ENCODE measurements at regions not wholly inside any gene's neighbourhood (a gene's known extent, or its start where the extent isn't known, plus 50 kb on each side); places are given as distances from the start of the nearest gene placed in this dataset.

DNA sequence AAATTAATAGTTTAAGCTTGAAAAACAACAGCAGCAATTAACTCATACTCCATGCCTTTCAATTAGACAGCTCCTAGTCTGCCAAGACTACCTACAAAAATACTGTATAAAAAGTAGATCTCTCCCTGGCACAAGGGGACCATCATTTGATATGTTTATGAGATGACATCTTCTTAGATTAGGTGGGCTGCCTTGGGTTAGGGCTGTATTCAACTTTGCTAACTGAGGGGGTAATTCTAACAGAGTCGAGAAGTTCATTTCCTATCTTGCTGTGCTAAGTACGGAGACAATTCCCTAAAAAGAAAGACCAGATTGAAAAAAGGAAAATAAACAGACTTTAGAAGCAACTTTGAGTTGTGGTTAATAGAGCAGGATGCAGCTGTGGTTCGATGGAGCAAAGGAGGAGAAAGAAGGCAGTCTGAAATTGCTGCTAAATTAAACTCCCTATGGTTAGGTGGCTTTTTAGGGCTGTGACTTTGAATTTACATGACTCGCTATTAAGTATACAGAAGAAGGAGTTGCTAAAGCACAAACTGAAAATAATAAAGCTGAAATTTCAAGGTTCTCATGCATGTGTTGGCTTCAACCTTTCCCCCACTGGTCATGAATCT, 75.4 kb downstream of the CDC7 start:
- Mint-ChIP-seq H3K4me1 (peaks cover 10% of the 10 kb centered on the region), H3K27me3 (peaks cover 4% of the 10 kb centered on the region), H3K9me3 (no peaks in the 10 kb centered on the region), H3K36me3 (no peaks in the 10 kb centered on the region), H3K27ac (no peak overlapping the region), H3K4me3 (no peak overlapping the region)
- no peak for DNase-seq

- peaks cover 6% of the 10 kb centered on the region for H3K4me1 Mint-ChIP-seq
- H3K4me3 Mint-ChIP-seq: no peak overlapping the region
- no peak for DNase-seq
- H3K27ac Mint-ChIP-seq: no peak overlapping the region
- H3K36me3 Mint-ChIP-seq: no peaks in the 10 kb centered on the region
- H3K9me3 Mint-ChIP-seq: no peaks in the 10 kb centered on the region
- H3K27me3 Mint-ChIP-seq: peaks cover 4% of the 10 kb centered on the region
Measured at GRCh38 chr1:91578320-91579109, 77.9 kb downstream of the CDC7 start.

DNA sequence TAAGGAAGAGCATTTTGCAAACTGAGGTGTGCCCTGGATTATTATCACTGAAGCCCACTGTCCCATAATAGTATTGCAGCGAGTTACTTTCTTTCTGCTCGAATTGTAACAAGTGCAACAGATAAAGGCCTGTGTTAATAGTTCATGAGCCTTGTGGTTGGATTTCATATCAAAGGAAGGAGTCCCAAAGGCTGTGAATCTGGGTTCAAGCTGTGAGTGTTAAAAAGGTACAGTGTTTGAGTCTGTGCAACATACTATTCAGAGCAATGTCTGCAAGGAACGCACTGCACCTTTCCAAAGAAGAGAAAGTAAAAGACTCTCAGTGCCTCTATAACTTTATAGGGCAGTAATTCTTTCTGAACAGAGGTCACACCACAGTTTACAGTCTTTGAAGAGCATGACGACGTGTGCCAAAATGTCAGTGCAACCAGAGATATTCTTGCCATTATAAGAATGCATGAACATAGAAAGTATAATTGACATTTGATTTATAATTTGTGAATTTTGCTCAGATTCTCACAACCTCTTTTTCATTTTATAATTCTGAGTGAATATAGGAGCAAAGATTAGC, 79.1 kb downstream of the CDC7 start:
- H3K4me3 Mint-ChIP-seq: no peak overlapping the region
- peaks cover 7% of the 10 kb centered on the region for H3K4me1 Mint-ChIP-seq
- H3K36me3 Mint-ChIP-seq: no peaks in the 10 kb centered on the region

DNA sequence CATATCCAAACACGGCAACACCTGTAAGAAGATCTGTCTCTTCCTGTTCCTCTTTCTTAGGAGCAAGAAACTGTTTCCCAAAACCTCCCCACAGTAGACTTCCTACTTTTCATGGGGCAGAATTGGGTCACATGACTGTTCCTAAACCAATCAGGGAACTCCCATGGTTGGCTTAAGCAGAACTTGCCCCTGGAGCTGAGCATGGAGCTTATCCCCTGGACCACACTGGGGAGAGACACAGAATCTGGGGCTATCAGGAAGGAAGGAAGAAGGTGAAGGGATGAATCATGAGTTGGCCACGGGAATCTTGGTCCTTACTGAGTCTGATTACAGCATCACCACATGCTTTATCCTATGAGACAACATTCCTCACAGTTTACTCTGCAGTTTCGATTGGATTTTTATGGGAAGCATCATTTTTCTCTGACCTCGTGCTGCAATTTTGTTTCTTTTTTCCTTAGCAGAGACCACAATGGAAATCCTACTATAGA, 81.8 kb downstream of the CDC7 start:
- Mint-ChIP-seq H3K4me3 (no peak overlapping the region), H3K4me1 (peaks cover 1% of the 10 kb centered on the region), H3K27ac (no peak overlapping the region), H3K9me3 (no peaks in the 10 kb centered on the region), H3K36me3 (no peaks in the 10 kb centered on the region), H3K27me3 (peaks cover 4% of the 10 kb centered on the region)
- no peak for DNase-seq

More for the DNA sequence above, 79.1 kb downstream of the CDC7 start:
- Mint-ChIP-seq H3K9me3 (no peaks in the 10 kb centered on the region), H3K27ac (no peak overlapping the region), H3K27me3 (peaks cover 4% of the 10 kb centered on the region)
- DNase-seq: no peak

- Mint-ChIP-seq H3K27ac (no peak overlapping the region), H3K4me1 (peaks cover 1% of the 10 kb centered on the region), H3K4me3 (no peak overlapping the region), H3K27me3 (peaks cover 4% of the 10 kb centered on the region), H3K36me3 (no peaks in the 10 kb centered on the region), H3K9me3 (no peaks in the 10 kb centered on the region)
- DNase-seq: no peak
Measured at GRCh38 chr1:91583326-91583755, 82.7 kb downstream of the CDC7 start.

GRCh38 chr1:91584309-91584708, 83.7 kb downstream of the CDC7 start:
- H3K4me1 Mint-ChIP-seq: peaks cover 1% of the 10 kb centered on the region
- H3K27ac Mint-ChIP-seq: no peak overlapping the region
- no peaks in the 10 kb centered on the region for H3K9me3 Mint-ChIP-seq
- no peak overlapping the region for H3K4me3 Mint-ChIP-seq
- DNase-seq: no peak
- H3K27me3 Mint-ChIP-seq: no peaks in the 10 kb centered on the region
- no peaks in the 10 kb centered on the region for H3K36me3 Mint-ChIP-seq

DNA sequence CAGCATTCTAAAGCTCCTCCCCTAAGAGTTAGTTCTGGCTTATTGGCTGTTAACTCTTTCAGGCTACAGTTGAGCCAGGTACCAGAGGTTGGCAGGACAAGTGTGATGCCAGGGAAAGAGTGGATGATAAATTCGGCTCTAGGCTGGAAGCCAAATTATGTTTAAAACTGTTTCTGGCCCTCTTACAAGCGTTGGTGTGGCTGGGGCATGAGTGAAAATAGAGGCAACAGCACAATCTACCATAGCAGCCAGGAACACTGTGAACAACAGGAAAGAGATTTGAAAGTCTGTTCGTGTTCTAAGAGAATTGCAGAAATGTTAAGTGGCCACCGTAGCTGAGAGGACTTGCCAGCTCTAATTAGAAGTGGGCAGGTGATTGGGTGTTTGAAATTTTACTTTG, 84.2 kb downstream of the CDC7 start:
- Mint-ChIP-seq H3K4me3 (no peak overlapping the region), H3K27me3 (no peaks in the 10 kb centered on the region), H3K9me3 (no peaks in the 10 kb centered on the region), H3K27ac (no peak overlapping the region), H3K36me3 (no peaks in the 10 kb centered on the region), H3K4me1 (peaks cover 1% of the 10 kb centered on the region)
- no peak for DNase-seq

DNA sequence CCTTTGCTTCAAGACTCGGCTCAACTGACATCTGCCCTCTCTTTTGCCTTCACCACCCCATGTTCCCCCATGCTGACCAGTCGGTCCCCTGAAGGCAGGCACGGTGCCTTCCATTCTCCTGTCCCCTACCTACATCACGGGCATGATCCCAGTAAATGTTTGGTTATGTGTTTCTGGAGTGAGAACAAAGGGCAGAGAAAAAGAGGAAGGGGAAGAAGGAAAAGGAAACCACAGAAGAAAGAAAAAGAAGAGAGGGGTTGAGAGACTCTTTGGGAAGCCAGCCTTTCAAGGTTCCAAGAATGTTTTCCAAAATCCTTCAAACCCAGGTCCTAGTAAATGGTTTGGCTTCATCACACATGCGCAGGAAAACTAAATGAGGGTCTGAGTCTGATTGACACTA, 84.9 kb downstream of the CDC7 start:
- Mint-ChIP-seq H3K27me3 (no peaks in the 10 kb centered on the region), H3K9me3 (no peaks in the 10 kb centered on the region), H3K36me3 (no peaks in the 10 kb centered on the region), H3K4me3 (no peak overlapping the region), H3K27ac (no peak overlapping the region), H3K4me1 (peaks cover 1% of the 10 kb centered on the region)
- DNase-seq: no peak

GRCh38 chr1:91585982-91586381, 85.3 kb downstream of the CDC7 start:
- no peak overlapping the region for H3K27ac Mint-ChIP-seq
- H3K36me3 Mint-ChIP-seq: no peaks in the 10 kb centered on the region
- DNase-seq: no peak
- H3K4me3 Mint-ChIP-seq: no peak overlapping the region
- peaks cover 3% of the 10 kb centered on the region for H3K4me1 Mint-ChIP-seq
- H3K9me3 Mint-ChIP-seq: no peaks in the 10 kb centered on the region
- no peaks in the 10 kb centered on the region for H3K27me3 Mint-ChIP-seq

- DNase-seq: no peak
- no peak overlapping the region for H3K27ac Mint-ChIP-seq
- H3K36me3 Mint-ChIP-seq: no peaks in the 10 kb centered on the region
- no peaks in the 10 kb centered on the region for H3K9me3 Mint-ChIP-seq
- no peak overlapping the region for H3K4me3 Mint-ChIP-seq
- H3K27me3 Mint-ChIP-seq: peaks cover 4% of the 10 kb centered on the region
- peaks cover 21% of the 10 kb centered on the region for H3K4me1 Mint-ChIP-seq
Measured at GRCh38 chr1:91589437-91589836, 88.8 kb downstream of the CDC7 start.

DNA sequence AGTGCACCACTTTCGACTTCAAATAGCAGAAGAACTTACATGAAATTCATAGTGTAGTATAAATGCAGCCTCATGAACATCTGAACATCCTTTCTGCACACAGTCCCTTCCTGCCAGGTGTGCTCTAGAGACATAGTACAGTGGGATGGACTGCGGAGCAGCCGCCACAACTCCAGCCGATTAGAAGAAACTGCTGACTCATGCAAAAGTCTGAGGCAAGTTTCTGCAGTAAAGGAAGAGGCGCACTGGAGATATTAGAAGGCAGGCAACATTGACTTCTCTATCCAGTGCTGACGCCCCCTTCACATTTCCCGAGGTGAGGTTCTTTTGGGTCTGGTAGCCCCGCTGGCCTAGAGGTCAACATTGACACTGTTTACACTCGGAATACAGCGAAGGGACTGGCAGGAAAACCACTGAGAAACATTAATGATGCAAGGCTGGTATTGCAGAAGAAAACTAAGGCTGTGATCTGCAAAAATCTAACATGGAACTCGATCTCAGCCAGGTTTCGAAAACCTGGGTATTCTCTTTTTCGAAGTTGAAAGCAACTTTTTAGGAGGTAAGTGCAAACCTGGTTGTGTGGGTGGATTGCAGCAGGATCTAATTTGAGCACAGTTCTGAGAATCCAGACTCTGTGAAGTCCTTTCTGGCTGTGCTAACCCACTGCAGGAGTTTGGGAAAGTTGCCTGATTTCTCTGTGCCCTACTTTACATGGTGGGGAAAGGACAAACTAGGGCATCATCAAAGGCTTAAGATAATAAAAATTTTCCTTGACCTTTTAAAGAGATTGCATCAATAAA, 90.7 kb downstream of the CDC7 start:
- peaks cover 21% of the 10 kb centered on the region for H3K4me1 Mint-ChIP-seq
- H3K36me3 Mint-ChIP-seq: no peaks in the 10 kb centered on the region
- DNase-seq: no peak
- H3K4me3 Mint-ChIP-seq: peak overlapping the region; percentile 48
- H3K27me3 Mint-ChIP-seq: peaks cover 7% of the 10 kb centered on the region
- H3K9me3 Mint-ChIP-seq: no peaks in the 10 kb centered on the region
- H3K27ac Mint-ChIP-seq: peak overlapping the region; percentile 76

GRCh38 chr1:91592716-91593477, 92.2 kb downstream of the CDC7 start:
- no peaks in the 10 kb centered on the region for H3K9me3 Mint-ChIP-seq
- no peak overlapping the region for H3K4me3 Mint-ChIP-seq
- no peak overlapping the region for H3K27ac Mint-ChIP-seq
- no peaks in the 10 kb centered on the region for H3K36me3 Mint-ChIP-seq
- H3K4me1 Mint-ChIP-seq: peaks cover 26% of the 10 kb centered on the region
- H3K27me3 Mint-ChIP-seq: peaks cover 7% of the 10 kb centered on the region
- no peak for DNase-seq

DNA sequence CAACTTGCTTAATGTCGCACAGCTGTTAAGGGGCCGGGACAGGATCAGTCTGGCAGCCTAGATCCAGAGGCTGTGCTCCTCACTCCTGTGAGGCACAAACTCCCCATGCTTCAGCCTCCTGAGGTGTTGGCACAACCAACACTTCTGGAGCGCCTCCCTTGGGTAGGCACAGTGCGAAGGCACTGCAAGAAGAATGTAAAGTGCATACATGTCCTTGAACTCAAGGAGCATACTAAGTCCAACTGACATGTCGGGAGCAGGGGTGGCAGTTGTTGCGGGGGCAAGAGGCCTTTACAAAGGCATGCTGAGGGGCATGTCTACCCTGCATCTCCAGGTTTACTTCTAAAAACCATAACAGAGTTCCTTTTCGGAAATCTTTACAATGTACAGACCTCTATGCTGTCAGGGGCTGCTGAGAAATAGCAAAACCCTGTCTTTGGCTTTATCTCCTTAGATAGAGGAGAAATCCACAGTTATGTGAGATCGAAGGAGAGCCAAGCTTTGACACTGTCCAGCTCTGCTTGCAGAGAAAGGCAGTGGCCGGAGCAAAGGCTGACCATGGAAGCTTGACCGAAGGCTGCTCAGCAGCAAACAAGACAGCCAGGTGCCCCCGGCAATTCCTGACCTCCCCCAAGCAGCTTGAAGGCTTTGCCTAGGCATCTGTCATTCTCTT, 93.9 kb downstream of the CDC7 start:
- Mint-ChIP-seq H3K9me3 (no peaks in the 10 kb centered on the region), H3K27me3 (peaks cover 7% of the 10 kb centered on the region), H3K4me1 (peaks cover 26% of the 10 kb centered on the region), H3K27ac (no peak overlapping the region), H3K4me3 (no peak overlapping the region), H3K36me3 (no peaks in the 10 kb centered on the region)
- DNase-seq: no peak

DNA sequence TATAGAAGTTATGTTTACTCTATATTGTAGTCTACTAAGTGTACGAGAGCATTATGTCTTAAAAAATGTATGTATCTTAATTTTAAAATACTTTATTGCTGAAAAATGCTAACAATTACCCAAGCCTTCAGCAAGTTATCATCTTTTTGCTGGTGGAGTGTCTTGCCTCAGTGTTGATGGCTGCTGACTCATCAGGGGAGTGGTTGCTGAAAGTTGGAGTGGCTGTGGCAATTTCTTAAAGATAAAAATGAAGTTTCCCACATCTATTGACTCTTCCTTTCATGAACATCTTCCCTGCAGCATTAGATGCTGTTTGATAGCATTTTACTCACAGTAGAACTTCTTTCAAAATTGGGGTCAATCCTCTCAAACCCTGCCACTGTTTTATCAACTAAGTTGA, 95.8 kb downstream of the CDC7 start:
- Mint-ChIP-seq H3K36me3 (no peaks in the 10 kb centered on the region), H3K27ac (no peak overlapping the region), H3K27me3 (peaks cover 7% of the 10 kb centered on the region), H3K4me1 (peaks cover 19% of the 10 kb centered on the region), H3K4me3 (no peak overlapping the region), H3K9me3 (no peaks in the 10 kb centered on the region)
- no peak for DNase-seq

Data from activated naive CD8-positive, alpha-beta T cell treated with anti-CD3 and anti-CD28 coated beads for 36 hours (primary cell).